H4 (cell line): ENCODE measurements at regions not wholly inside any gene's neighbourhood (a gene's known extent, or its start where the extent isn't known, plus 50 kb on each side); places are given as distances from the start of the nearest gene placed in this dataset.
A peak's percentile ranks its signal among the peaks of the same experiment; 100 is the strongest.
"Not testable (repeated sequence)": the region's sequence is repeated elsewhere in the genome, so short reads cannot be mapped to it uniquely, and the experiment has no call there.

Experiments used
- DNase-seq: peaks from one replicate; pipeline ENCODE4 v3.0.0-alpha.2; 2015; ENCODE audit warnings: low spot score

GRCh38 chr12:58310809-58311622 is 369.6 kb downstream of the ATP23 start:
- peak; percentile 96 for DNase-seq

- no peak for DNase-seq
These were observed 371.9 kb downstream of the ATP23 start for GRCh38 chr12:58313091-58313855.

DNA sequence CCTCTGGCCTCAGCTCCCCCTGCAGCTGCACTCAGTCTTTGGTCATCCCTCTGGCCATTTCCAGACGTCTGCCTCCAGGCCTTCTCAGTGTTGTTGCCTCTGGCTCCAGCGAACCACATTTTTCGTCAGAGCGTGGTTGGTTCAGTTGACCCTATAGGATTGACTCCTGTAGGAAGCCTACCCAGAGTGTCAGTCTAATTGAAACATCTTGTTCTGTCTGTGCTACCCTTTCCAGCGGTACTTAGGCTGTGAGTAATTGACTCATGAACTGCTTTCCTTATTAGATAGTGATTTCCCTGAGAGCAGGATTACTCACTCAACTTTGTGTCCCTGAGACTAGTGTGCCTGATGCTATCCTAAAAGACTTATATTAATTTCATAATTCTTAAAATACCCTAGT is 373.2 kb downstream of the ATP23 start:
- DNase-seq = no peak

- DNase-seq = no peak
These were observed 375.6 kb downstream of the ATP23 start for GRCh38 chr12:58316926-58317325.

- no peak for DNase-seq
These were observed 380.0 kb downstream of the ATP23 start for GRCh38 chr12:58321414-58321813.

GRCh38 chr12:58323676-58324075 is 382.3 kb downstream of the ATP23 start:
- no peak for DNase-seq

DNA sequence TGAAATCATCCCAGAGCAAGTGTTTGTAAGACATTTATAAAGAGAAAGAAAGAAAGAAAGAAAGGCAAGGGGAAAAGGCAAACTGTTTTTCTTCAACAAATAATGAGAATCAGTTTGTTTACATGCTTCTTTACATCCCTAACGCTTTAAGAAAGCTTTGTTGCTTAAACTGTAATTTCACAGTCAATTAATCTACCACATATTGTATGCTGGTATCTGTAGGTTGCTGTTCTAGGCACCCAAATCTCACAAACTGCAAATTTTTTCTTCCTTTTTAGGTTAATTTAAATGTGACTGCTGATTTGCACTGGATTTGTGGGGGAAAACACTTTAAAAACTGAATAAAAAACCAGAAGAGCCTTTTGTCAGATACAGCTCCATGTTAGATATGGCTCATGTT is 384.2 kb downstream of the ATP23 start:
- no peak for DNase-seq

- no peak for DNase-seq
These were observed 385.2 kb downstream of the ATP23 start for GRCh38 chr12:58326534-58326933.

DNA sequence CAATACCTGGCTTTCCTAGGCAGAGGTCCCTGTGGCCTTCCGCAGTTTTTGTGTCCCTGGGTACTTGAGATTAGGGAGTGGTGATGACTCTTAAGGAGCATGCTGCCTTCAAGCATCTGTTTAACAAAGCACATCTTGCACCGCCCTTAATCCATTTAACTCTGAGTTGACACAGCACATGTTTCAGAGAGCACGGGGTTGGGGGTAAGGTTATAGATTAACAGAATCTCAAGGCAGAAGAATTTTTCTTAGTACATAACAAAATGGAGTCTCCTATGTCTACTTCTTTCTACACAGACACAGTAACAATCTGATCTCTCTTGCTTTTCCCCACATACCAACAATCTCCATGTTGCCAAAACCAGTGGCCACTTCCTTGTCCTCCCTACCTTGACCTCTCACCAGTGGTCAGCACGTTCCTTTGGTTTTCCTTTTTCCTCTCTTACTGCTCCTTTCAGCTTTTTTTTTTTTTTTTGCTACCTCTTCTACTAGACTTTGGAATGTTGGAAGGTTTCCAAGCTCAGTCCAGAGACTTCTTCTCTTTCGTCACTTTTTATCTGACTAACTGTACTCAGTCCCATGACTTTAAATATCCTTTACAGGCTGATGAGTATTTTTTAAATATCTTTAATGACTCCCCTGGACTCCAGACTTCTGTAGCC is 395.3 kb downstream of the ATP23 start:
- peak; percentile 70 for DNase-seq

GRCh38 chr12:58337539-58337938 is 396.2 kb downstream of the ATP23 start:
- DNase-seq = not testable (repeated sequence)

GRCh38 chr12:58341791-58342190 is 400.4 kb downstream of the ATP23 start:
- DNase-seq = peak; percentile 72

GRCh38 chr12:58342736-58343135 is 401.4 kb downstream of the ATP23 start:
- no peak for DNase-seq

DNA sequence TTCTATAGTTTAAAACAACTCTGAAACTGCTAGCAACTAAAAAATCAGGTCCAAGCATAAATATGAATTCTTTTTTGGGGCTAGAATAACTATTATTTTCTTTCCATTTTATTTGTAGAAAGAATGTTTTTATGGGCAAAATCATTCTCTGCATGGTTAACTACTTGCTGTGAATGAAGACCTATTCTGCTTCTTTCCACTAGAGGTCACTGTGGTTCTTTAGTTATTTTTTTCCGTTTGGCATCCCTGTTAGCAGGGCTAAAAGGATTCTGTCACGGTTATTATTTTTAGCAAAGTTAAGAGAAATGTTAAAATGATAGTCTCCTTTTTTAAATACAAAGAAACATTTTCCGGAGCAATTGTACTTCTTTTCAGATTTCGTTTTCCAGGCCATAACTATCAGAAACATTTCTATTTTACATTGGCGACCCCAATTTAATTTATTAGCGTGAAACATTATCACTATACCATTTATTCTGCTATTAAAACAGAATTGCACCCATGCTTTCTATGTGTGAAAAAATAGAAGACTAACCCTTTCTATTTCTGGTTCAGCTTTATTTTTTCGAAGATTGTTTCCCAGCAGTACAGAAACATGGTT is 404.8 kb downstream of the ATP23 start:
- DNase-seq = peak; percentile 55

GRCh38 chr12:58347188-58347587 is 405.8 kb downstream of the ATP23 start:
- no peak for DNase-seq

DNA sequence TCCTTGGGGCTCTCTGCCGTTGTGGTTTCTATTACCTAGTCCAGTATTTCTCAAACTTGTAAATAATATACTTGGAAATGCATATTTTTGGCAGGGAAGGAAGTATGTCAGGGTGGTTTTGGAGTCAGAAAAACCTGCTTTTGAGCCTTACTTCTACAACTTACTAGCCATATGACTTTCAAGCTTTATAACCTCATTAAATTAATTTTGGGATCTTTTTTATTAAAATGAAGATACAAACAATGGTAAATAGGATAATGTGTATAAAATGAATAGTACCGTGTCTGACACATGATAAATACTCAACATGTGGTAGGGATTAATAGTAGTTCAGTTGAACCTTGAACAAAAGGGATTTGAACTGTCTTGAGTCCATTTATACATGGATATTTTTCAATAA is 406.3 kb downstream of the ATP23 start:
- no peak for DNase-seq

GRCh38 chr12:58349161-58349560 is 407.8 kb downstream of the ATP23 start:
- no peak for DNase-seq

- DNase-seq = no peak
These were observed 415.4 kb downstream of the ATP23 start for GRCh38 chr12:58356794-58357193.

DNA sequence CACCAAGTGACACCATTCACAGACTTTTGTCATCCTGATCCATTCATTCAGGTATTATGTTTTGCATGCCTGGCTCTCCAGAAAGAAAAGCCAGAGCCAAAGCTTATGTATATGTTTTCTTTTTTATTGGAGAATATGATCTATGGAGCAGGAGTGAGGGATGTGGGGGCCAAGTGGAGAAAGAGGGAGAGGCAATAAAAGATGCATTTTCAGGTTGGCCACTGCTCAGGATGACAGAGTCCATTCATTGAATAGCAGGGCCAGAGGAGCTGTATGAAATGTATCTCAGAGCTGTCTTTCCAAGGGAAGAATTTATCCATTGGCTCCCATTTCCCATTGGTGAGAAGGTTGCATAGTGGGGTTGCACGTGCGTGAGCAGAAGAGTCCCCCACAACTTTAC is 416.1 kb downstream of the ATP23 start:
- no peak for DNase-seq

DNA sequence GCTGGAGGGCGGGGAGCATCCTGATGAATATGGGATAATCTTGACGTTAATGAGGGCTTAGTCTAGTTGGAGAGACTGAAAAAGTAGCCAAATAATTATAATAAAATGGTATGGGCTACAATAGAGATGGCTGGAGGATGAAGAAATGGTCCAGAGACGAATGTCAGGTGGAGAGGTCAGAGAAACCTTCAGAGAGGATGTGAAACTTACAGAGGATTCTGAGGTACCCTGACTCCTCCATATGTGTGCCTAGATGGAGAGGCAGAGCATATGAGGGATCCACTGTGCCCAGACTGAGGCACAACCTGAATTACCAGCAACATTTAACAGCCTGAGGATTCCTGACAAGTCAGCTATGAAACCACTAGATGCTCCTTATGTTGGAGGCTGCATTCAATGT is 417.0 kb downstream of the ATP23 start:
- no peak for DNase-seq

DNA sequence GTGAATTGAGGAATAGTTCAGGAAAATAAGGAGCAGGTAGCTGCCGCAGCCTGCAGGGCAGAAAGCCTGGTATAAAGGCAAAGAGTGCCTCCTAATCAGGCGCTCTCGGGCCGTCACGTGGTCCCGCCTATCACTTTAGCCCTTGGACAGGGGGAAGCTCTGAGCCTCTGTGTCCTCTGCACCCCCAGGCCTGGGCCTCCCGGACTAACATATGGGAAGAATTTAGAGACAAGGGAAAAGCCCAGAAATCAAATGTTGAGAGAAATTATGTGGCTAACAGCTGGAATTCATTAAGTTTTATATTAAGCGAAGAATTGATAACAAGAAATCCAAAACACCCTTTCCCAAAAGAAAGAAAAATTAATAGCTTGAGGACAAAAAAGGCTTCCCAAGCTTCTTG is 417.7 kb downstream of the ATP23 start:
- DNase-seq = no peak

DNA sequence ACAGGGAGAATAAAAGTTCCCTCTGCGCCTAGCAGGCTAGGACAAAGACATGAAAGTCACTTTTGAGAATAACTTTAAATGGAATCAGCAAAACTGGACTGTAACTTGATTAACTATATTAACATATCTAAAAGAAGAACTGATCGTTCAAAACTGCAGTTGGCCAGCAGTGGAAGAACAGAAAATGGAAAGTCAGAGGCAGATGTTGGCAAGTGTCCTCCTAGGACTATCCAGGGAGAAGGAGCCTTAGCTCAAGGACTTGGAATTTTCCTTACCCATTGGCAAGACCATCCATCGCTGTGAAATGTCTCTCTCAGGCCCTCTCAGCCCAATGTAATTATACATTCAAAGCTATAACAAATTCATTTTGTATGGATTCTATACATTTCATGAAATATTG is 419.7 kb downstream of the ATP23 start:
- DNase-seq = no peak

DNA sequence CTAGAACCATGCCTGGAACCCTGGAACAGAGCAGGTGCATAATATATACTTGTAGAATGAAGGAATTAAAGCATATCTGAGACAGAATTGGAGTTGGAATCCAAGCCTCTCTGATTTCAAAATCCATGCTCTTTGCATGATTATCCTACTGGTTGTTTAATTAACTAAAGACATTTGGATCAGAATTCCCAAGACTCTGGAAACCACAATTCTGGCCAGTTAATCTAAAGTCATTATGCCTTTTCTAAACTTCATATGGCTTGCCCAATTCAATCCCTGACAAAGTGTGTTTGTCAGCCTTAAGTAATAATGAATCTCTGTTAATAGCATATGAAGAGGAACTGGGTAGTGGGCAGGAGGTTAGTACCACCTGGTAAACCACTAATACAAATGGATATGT is 422.6 kb downstream of the ATP23 start:
- DNase-seq = no peak
